HEK293 (cell line): ENCODE measurements at regions not wholly inside any gene's neighbourhood (a gene's known extent, or its start where the extent isn't known, plus 50 kb on each side); places are given as distances from the start of the nearest gene placed in this dataset.

Experiments used
- CTCF ChIA-PET: fragments of 350-600 bp; formaldehyde crosslinking; extraction: SDS; loops from one replicate; lab custom pipeline; 2021; ENCODE audit warnings: antibody characterized with exemption; lab: Yijun Ruan, JAX
- POLR2A ChIA-PET: fragments of 300-600 bp; formaldehyde crosslinking; extraction: SDS; loops from one replicate; lab custom pipeline; 2020; ENCODE audit warnings: antibody characterized with exemption, inconsistent platforms; lab: Yijun Ruan, JAX
- H3K27ac ChIP-seq: fragments of 200-500 bp; sonication (Bioruptor generic); 2 replicates; pipeline ENCODE4 v1.5.1; 2014; ENCODE audit warnings: low read depth, low read length, control low read depth, inconsistent platforms; ENCODE audit errors: extremely low read depth
- H3K36me3 ChIP-seq, 2 experiments: fragments of 200-500 bp in 1 of 2; sonication (Bioruptor generic) in 1 of 2; 1 replicate in 1 of 2; 2 replicates in 1 of 2; pipeline ENCODE4 v1.5.1; 2014 to 2017; ENCODE audit warnings: inconsistent platforms in 2 of 2, low read length in 2 of 2; ENCODE audit not compliant: control insufficient read depth in 2 of 2, insufficient read depth in 1 of 2
- H3K4me1 ChIP-seq: fragments of 200-500 bp; sonication (Bioruptor generic); 2 replicates; pipeline ENCODE4 v1.5.1; 2014; ENCODE audit warnings: mild to moderate bottlenecking, low read length, inconsistent platforms; ENCODE audit not compliant: control insufficient read depth, insufficient read depth
- H3K4me3 ChIP-seq: 2 replicates; pipeline ENCODE4 v1.5.1; 2011; ENCODE audit warnings: low read depth, mild to moderate bottlenecking, control low read depth, low read length, moderate library complexity
- H3K9me3 ChIP-seq: fragments of 200-500 bp; sonication (Bioruptor generic); 2 replicates; pipeline ENCODE4 v1.5.1; 2014; ENCODE audit warnings: low read depth, low read length, inconsistent platforms; ENCODE audit not compliant: control insufficient read depth, insufficient read depth
- FEZF1 ChIP-seq: fragments of 450-650 bp; formaldehyde crosslinking; IDR thresholded peaks from 2 replicates; pipeline ENCODE4 v1.5.1; 2016; ENCODE audit warnings: missing biosample characterization, missing genetic modification characterization
- GFI1B ChIP-seq: fragments of 450-650 bp; formaldehyde crosslinking; IDR thresholded peaks from 2 replicates; pipeline ENCODE4 v1.5.1; 2016; ENCODE audit warnings: missing biosample characterization, missing genetic modification characterization
- GLI4 ChIP-seq: fragments of 450-650 bp; formaldehyde crosslinking; IDR thresholded peaks from 2 replicates; pipeline ENCODE4 v1.5.1; 2016; ENCODE audit warnings: missing biosample characterization, missing genetic modification characterization
- GLIS1 ChIP-seq: fragments of 450-650 bp; formaldehyde crosslinking; IDR thresholded peaks from 2 replicates; pipeline ENCODE4 v1.5.1; 2016; ENCODE audit warnings: missing biosample characterization, missing genetic modification characterization
- GLIS2 ChIP-seq: fragments of 450-650 bp; formaldehyde crosslinking; IDR thresholded peaks from 2 replicates; pipeline ENCODE4 v1.5.1; 2016; ENCODE audit warnings: missing biosample characterization, missing genetic modification characterization
- MEIS1 ChIP-seq: sonication (generic); formaldehyde crosslinking; IDR thresholded peaks from 2 replicates; pipeline ENCODE4 v1.8.1; 2022; ENCODE audit warnings: missing genetic modification reagents, mild to moderate bottlenecking, borderline replicate concordance
- MZF1 ChIP-seq: fragments of 450-650 bp; formaldehyde crosslinking; IDR thresholded peaks from 2 replicates; pipeline ENCODE4 v1.5.1; 2017; ENCODE audit warnings: missing biosample characterization, missing genetic modification characterization, borderline replicate concordance
- PATZ1 ChIP-seq: fragments of 450-650 bp; formaldehyde crosslinking; IDR thresholded peaks from 2 replicates; pipeline ENCODE4 v1.5.1; 2016; ENCODE audit warnings: missing biosample characterization, missing genetic modification characterization
- SP3 ChIP-seq: fragments of 450-650 bp; formaldehyde crosslinking; IDR thresholded peaks from 2 replicates; pipeline ENCODE4 v1.5.1; 2016; ENCODE audit warnings: missing biosample characterization, missing genetic modification characterization
- TCF7L2 ChIP-seq: IDR thresholded peaks from 2 replicates; pipeline ENCODE4 v1.6.1; 2011; ENCODE audit warnings: low read depth, mild to moderate bottlenecking, inconsistent platforms, low read length, moderate library complexity, borderline replicate concordance
- WT1 ChIP-seq: fragments of 450-650 bp; formaldehyde crosslinking; IDR thresholded peaks from 2 replicates; pipeline ENCODE4 v1.5.1; 2016; ENCODE audit warnings: missing biosample characterization, missing genetic modification characterization
- ZNF221 ChIP-seq: fragments of 450-650 bp; formaldehyde crosslinking; IDR thresholded peaks from 2 replicates; pipeline ENCODE4 v1.5.1; 2017; ENCODE audit warnings: missing biosample characterization, missing genetic modification characterization, borderline replicate concordance
- ZNF23 ChIP-seq: fragments of 450-650 bp; formaldehyde crosslinking; IDR thresholded peaks from 2 replicates; pipeline ENCODE4 v1.5.1; 2016; ENCODE audit warnings: missing biosample characterization, missing genetic modification characterization, borderline replicate concordance
- ZNF292 ChIP-seq: fragments of 450-650 bp; formaldehyde crosslinking; IDR thresholded peaks from 2 replicates; pipeline ENCODE4 v1.5.1; 2016; ENCODE audit warnings: low read depth, missing biosample characterization, missing genetic modification characterization, borderline replicate concordance
- ZNF473 ChIP-seq: fragments of 450-650 bp; formaldehyde crosslinking; IDR thresholded peaks from 2 replicates; pipeline ENCODE4 v1.5.1; 2017; ENCODE audit warnings: missing biosample characterization, missing genetic modification characterization
- ZNF548 ChIP-seq: fragments of 450-650 bp; formaldehyde crosslinking; IDR thresholded peaks from 2 replicates; pipeline ENCODE4 v1.5.1; 2016; ENCODE audit warnings: missing biosample characterization, missing genetic modification characterization
- ZNF623 ChIP-seq: fragments of 450-650 bp; formaldehyde crosslinking; IDR thresholded peaks from 2 replicates; pipeline ENCODE4 v1.5.1; 2016; ENCODE audit warnings: missing biosample characterization, missing genetic modification characterization
- ZSCAN23 ChIP-seq: fragments of 450-650 bp; formaldehyde crosslinking; IDR thresholded peaks from 2 replicates; pipeline ENCODE4 v1.5.1; 2016; ENCODE audit warnings: missing biosample characterization, missing genetic modification characterization
- TF ChIP-seq, protein P1 (sequence below): fragments of 450-650 bp; formaldehyde crosslinking; IDR thresholded peaks from 2 replicates; pipeline ENCODE4 v1.5.1; 2016; ENCODE audit warnings: missing biosample characterization, missing genetic modification characterization
- TF ChIP-seq, protein P2 (sequence below): fragments of 450-650 bp; formaldehyde crosslinking; IDR thresholded peaks from 2 replicates; pipeline ENCODE4 v1.5.1; 2016; ENCODE audit warnings: missing biosample characterization, missing genetic modification characterization

GRCh38 chr10:78782441-78782840, 286.3 kb upstream of the ZMIZ1 start:
- Histone ChIP-seq H3K9me3 (no peaks in the 10 kb centered on the region), H3K36me3 (no peaks in the 10 kb centered on the region), H3K4me1 (no peaks in the 10 kb centered on the region), H3K4me3 (no peak overlapping the region), H3K27ac (no peak overlapping the region)
- POLR2A ChIA-PET, result no interaction called here
- CTCF ChIA-PET, result interaction anchor here (0.6 kb wide), 1 partner anchor 180 kb away, joined by 3 read pairs; no protein-coding TSS in a partner anchor
- TF ChIP-seq ZNF292 (tag by site-specific recombination), result no peak
- TF ChIP-seq MEIS1 (CRISPR knock-in tag), result no peak
- no peak for TF ChIP-seq ZNF548 (tag by site-specific recombination)
- TF ChIP-seq, protein P1, sequence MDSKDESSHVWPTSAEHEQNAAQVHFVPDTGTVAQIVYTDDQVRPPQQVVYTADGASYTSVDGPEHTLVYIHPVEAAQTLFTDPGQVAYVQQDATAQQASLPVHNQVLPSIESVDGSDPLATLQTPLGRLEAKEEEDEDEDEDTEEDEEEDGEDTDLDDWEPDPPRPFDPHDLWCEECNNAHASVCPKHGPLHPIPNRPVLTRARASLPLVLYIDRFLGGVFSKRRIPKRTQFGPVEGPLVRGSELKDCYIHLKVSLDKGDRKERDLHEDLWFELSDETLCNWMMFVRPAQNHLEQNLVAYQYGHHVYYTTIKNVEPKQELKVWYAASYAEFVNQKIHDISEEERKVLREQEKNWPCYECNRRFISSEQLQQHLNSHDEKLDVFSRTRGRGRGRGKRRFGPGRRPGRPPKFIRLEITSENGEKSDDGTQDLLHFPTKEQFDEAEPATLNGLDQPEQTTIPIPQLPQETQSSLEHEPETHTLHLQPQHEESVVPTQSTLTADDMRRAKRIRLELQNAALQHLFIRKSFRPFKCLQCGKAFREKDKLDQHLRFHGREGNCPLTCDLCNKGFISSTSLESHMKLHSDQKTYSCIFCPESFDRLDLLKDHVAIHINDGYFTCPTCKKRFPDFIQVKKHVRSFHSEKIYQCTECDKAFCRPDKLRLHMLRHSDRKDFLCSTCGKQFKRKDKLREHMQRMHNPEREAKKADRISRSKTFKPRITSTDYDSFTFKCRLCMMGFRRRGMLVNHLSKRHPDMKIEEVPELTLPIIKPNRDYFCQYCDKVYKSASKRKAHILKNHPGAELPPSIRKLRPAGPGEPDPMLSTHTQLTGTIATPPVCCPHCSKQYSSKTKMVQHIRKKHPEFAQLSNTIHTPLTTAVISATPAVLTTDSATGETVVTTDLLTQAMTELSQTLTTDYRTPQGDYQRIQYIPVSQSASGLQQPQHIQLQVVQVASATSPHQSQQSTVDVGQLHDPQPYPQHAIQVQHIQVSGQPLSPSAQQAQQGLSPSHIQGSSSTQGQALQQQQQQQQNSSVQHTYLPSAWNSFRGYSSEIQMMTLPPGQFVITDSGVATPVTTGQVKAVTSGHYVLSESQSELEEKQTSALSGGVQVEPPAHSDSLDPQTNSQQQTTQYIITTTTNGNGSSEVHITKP (tag by site-specific recombination), result no peak
- no peak for TF ChIP-seq GFI1B (tag by site-specific recombination)
- no peak for TF ChIP-seq WT1 (tag by site-specific recombination)
- TF ChIP-seq MZF1 (tag by site-specific recombination), result no peak
- TF ChIP-seq FEZF1 (tag by site-specific recombination), result no peak
- TF ChIP-seq GLIS1, result no peak
- no peak for TF ChIP-seq ZNF221

GRCh38 chr10:78783753-78784152, 285.0 kb upstream of the ZMIZ1 start:
- ChIA-PET CTCF (no interaction called here), POLR2A (no interaction called here)
- TF ChIP-seq GLIS2 (tag by site-specific recombination) (no peak), GLI4 (tag by site-specific recombination) (no peak), WT1 (tag by site-specific recombination) (no peak), SP3 (tag by site-specific recombination) (no peak), ZSCAN23 (tag by site-specific recombination) (no peak)
- Histone ChIP-seq H3K4me1 (no peaks in the 10 kb centered on the region), H3K9me3 (no peaks in the 10 kb centered on the region), H3K36me3 (no peaks in the 10 kb centered on the region), H3K27ac (no peak overlapping the region), H3K4me3 (no peak overlapping the region)

GRCh38 chr10:78784546-78784945, 284.2 kb upstream of the ZMIZ1 start:
- ChIA-PET POLR2A (no interaction called here), CTCF (no interaction called here)
- Histone ChIP-seq H3K36me3 (no peaks in the 10 kb centered on the region), H3K4me1 (no peaks in the 10 kb centered on the region), H3K9me3 (no peaks in the 10 kb centered on the region), H3K4me3 (no peak overlapping the region), H3K27ac (no peak overlapping the region)
- TF ChIP-seq ZNF623 (tag by site-specific recombination) (no peak), PATZ1 (tag by site-specific recombination) (no peak), ZNF221 (no peak), ZNF23 (no peak), TCF7L2 (no peak), ZNF473 (tag by site-specific recombination) (no peak)
- TF ChIP-seq, protein P2, sequence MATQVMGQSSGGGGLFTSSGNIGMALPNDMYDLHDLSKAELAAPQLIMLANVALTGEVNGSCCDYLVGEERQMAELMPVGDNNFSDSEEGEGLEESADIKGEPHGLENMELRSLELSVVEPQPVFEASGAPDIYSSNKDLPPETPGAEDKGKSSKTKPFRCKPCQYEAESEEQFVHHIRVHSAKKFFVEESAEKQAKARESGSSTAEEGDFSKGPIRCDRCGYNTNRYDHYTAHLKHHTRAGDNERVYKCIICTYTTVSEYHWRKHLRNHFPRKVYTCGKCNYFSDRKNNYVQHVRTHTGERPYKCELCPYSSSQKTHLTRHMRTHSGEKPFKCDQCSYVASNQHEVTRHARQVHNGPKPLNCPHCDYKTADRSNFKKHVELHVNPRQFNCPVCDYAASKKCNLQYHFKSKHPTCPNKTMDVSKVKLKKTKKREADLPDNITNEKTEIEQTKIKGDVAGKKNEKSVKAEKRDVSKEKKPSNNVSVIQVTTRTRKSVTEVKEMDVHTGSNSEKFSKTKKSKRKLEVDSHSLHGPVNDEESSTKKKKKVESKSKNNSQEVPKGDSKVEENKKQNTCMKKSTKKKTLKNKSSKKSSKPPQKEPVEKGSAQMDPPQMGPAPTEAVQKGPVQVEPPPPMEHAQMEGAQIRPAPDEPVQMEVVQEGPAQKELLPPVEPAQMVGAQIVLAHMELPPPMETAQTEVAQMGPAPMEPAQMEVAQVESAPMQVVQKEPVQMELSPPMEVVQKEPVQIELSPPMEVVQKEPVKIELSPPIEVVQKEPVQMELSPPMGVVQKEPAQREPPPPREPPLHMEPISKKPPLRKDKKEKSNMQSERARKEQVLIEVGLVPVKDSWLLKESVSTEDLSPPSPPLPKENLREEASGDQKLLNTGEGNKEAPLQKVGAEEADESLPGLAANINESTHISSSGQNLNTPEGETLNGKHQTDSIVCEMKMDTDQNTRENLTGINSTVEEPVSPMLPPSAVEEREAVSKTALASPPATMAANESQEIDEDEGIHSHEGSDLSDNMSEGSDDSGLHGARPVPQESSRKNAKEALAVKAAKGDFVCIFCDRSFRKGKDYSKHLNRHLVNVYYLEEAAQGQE (tag by site-specific recombination), result no peak
